Astrocyte of the cerebellum (primary cell): ENCODE measurements at regions not wholly inside any gene's neighbourhood (a gene's known extent, or its start where the extent isn't known, plus 50 kb on each side); places are given as distances from the start of the nearest gene placed in this dataset.

Experiments used
- DNase-seq: peaks from one replicate; pipeline ENCODE4 v3.0.0-alpha.2; 2011; ENCODE audit warnings: low read depth
- H3K4me3 ChIP-seq: 2 replicates; pipeline ENCODE4 v1.5.1; 2011; ENCODE audit warnings: mild to moderate bottlenecking, low read depth, low read length, moderate library complexity
- in situ Hi-C: cut with HindIII; loops from 2 replicates; pipeline ENCODE4 v1.10.0; 2017; ENCODE audit warnings: low sequenced_read_pairs
- TF ChIP-seq, protein P1 (sequence below): IDR thresholded peaks from 2 replicates; pipeline ENCODE4 v1.5.1; 2012; ENCODE audit warnings: low read length, low read depth, moderate library complexity, mild to moderate bottlenecking; ENCODE audit errors: missing control alignments

- TF ChIP-seq, protein P1, sequence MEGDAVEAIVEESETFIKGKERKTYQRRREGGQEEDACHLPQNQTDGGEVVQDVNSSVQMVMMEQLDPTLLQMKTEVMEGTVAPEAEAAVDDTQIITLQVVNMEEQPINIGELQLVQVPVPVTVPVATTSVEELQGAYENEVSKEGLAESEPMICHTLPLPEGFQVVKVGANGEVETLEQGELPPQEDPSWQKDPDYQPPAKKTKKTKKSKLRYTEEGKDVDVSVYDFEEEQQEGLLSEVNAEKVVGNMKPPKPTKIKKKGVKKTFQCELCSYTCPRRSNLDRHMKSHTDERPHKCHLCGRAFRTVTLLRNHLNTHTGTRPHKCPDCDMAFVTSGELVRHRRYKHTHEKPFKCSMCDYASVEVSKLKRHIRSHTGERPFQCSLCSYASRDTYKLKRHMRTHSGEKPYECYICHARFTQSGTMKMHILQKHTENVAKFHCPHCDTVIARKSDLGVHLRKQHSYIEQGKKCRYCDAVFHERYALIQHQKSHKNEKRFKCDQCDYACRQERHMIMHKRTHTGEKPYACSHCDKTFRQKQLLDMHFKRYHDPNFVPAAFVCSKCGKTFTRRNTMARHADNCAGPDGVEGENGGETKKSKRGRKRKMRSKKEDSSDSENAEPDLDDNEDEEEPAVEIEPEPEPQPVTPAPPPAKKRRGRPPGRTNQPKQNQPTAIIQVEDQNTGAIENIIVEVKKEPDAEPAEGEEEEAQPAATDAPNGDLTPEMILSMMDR = no peak
- no peak overlapping the region for H3K4me3 ChIP-seq
- no peak for DNase-seq
- in situ Hi-C loops = no loop called here
These were observed 1292.2 kb downstream of the REEP3 start for GRCh38 chr10:64813391-64813790.

DNA sequence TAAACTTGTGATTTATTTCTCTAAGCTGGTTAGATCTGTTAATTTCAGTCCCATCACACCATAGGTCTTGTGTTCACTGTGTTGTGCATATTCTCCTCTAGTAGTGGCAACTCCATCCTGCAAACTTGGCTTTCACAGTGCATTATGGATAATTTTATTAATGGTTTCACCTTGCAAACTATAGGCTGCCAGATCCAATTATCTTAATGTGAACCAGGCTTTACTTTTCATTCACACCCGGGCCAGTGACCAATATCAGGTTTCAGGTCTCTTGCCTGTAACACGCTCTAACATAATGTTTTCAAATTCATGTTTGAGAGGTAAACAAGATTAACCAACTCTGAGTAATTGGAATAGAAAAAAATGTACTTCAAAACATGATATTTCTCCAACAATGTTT lies 1293.0 kb downstream of the REEP3 start:
- in situ Hi-C loops = no loop called here
- H3K4me3 ChIP-seq = no peak overlapping the region
- TF ChIP-seq, protein P1 = no peak
- no peak for DNase-seq

- no peak overlapping the region for H3K4me3 ChIP-seq
- in situ Hi-C loops = no loop called here
- TF ChIP-seq, protein P1 = no peak
- no peak for DNase-seq
These were observed 1308.7 kb downstream of the REEP3 start for GRCh38 chr10:64829888-64830412.

GRCh38 chr10:64830869-64831268 lies 1309.7 kb downstream of the REEP3 start:
- no peak for DNase-seq
- H3K4me3 ChIP-seq = no peak overlapping the region
- TF ChIP-seq, protein P1 = no peak
- in situ Hi-C loops = no loop called here

- in situ Hi-C loops = no loop called here
- H3K4me3 ChIP-seq = no peak overlapping the region
- TF ChIP-seq, protein P1 = no peak
- no peak for DNase-seq
These were observed 1319.1 kb downstream of the REEP3 start for GRCh38 chr10:64840341-64840740.

- no peak for DNase-seq
- H3K4me3 ChIP-seq = no peak overlapping the region
- TF ChIP-seq, protein P1 = no peak
- in situ Hi-C loops = no loop called here
These were observed 1325.5 kb downstream of the REEP3 start for GRCh38 chr10:64846700-64847099.

DNA sequence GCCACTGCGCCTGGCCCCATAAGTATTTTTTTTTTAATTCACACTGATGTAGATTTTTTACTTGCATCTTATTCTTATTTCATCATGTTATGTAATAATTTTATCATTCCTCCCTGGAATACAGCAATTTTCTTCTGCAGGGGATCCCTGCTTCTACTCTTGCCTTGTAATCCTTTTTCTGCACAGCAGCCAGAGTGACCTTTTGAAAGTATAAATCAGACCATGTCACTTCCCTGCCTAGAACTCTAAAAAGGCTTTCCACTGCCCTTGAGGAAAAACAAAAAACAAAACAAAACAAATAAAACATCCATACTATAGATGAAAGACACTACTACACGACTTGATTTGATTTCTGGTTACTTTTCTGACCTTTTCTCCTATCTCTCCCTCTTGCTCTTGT lies 1334.7 kb downstream of the REEP3 start:
- TF ChIP-seq, protein P1 = no peak
- no peak overlapping the region for H3K4me3 ChIP-seq
- no peak for DNase-seq
- in situ Hi-C loops = no loop called here
